Osteocyte (in vitro differentiated cells): ENCODE measurements at regions not wholly inside any gene's neighbourhood (a gene's known extent, or its start where the extent isn't known, plus 50 kb on each side); places are given as distances from the start of the nearest gene placed in this dataset.
"Not testable (repeated sequence)": the region's sequence is repeated elsewhere in the genome, so short reads cannot be mapped to it uniquely, and the experiment has no call there.

Experiments
- DNase-seq: peaks from one replicate; pipeline ENCODE4 v3.0.0; 2021; ENCODE audit warnings: mixed read lengths; ENCODE audit not compliant: unreplicated experiment; ENCODE audit errors: extremely low spot score
- H3K27ac Mint-ChIP-seq: one replicate; pipeline ENCODE4 v1.8.0; 2021; ENCODE audit warnings: mild to moderate bottlenecking, mixed read lengths; ENCODE audit not compliant: unreplicated experiment
- H3K27me3 Mint-ChIP-seq: one replicate; pipeline ENCODE4 v1.8.0; 2021; ENCODE audit warnings: mixed read lengths; ENCODE audit not compliant: unreplicated experiment
- H3K36me3 Mint-ChIP-seq: one replicate; pipeline ENCODE4 v1.8.0; 2021; ENCODE audit warnings: mixed read lengths; ENCODE audit not compliant: unreplicated experiment
- H3K4me1 Mint-ChIP-seq: one replicate; pipeline ENCODE4 v1.8.0; 2021; ENCODE audit warnings: mixed read lengths; ENCODE audit not compliant: unreplicated experiment
- H3K4me3 Mint-ChIP-seq: one replicate; pipeline ENCODE4 v1.8.0; 2021; ENCODE audit warnings: mild to moderate bottlenecking, moderate library complexity, mixed read lengths; ENCODE audit not compliant: unreplicated experiment
- H3K9me3 Mint-ChIP-seq: one replicate; pipeline ENCODE4 v1.8.0; 2021; ENCODE audit warnings: mixed read lengths; ENCODE audit not compliant: unreplicated experiment
- CTCF ChIP-seq: fragments of 200-600 bp; sonication (generic); IDR thresholded peaks from 2 replicates; pipeline ENCODE4 v1.5.0; 2021; ENCODE audit warnings: antibody characterized with exemption, mild to moderate bottlenecking, moderate library complexity

DNA sequence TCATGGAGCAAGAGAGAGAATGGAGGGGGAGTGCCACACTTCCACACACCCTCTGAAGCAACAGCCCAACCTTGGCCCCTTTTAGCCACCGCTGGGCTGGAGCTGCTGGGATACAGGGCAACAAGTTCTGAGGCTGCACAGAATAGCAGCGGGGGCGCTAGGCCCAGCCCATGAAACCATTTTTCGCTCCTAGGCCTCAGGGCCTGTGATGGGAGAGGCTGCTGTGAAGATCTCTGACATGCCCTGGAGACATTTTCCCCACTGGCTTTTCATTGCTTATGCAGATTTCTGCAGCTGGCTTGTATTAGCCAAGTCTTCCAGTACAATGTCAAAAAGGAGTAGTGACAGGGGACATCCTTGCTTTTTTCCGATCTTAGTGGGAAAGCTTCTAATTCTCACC, 202.3 kb upstream of the B3GALT2 start:
- no peak for TF ChIP-seq CTCF
- Mint-ChIP-seq H3K27me3 (no peaks in the 10 kb centered on the region), H3K36me3 (no peaks in the 10 kb centered on the region), H3K9me3 (peaks cover 3% of the 10 kb centered on the region), H3K27ac (no peak overlapping the region), H3K4me1 (peaks cover 4% of the 10 kb centered on the region), H3K4me3 (no peak overlapping the region)
- no peak for DNase-seq

DNA sequence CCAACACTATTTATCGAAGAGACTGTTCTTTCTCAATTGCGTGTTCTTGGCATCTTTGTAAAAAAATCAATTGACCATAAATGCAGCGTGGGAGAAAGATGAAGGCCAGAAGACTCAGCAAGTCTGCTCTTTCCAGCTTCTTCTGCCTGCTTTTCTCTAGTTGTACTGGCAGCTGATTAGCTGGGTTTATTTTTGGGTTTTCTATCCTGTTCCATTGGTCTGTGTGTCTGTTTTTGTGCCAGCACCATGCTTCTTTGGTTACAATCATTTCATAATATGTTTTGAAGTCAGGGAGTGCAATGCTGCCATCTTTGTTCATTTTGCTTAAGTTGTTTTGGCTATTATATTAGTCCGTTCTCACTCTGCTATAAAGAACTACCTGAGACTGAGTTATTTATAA, 201.8 kb upstream of the B3GALT2 start:
- H3K9me3 Mint-ChIP-seq, result peaks cover 3% of the 10 kb centered on the region
- H3K36me3 Mint-ChIP-seq, result no peaks in the 10 kb centered on the region
- H3K4me3 Mint-ChIP-seq, result no peak overlapping the region
- H3K27me3 Mint-ChIP-seq, result no peaks in the 10 kb centered on the region
- no peak for DNase-seq
- peaks cover 4% of the 10 kb centered on the region for H3K4me1 Mint-ChIP-seq
- H3K27ac Mint-ChIP-seq, result no peak overlapping the region
- TF ChIP-seq CTCF, result no peak

- peaks cover 8% of the 10 kb centered on the region for H3K9me3 Mint-ChIP-seq
- H3K4me1 Mint-ChIP-seq, result peaks cover 4% of the 10 kb centered on the region
- TF ChIP-seq CTCF, result no peak
- H3K27ac Mint-ChIP-seq, result no peak overlapping the region
- H3K36me3 Mint-ChIP-seq, result no peaks in the 10 kb centered on the region
- no peaks in the 10 kb centered on the region for H3K27me3 Mint-ChIP-seq
- no peak for DNase-seq
- no peak overlapping the region for H3K4me3 Mint-ChIP-seq
Observed at GRCh38 chr1:193387406-193387805, 201.0 kb upstream of the B3GALT2 start.

DNA sequence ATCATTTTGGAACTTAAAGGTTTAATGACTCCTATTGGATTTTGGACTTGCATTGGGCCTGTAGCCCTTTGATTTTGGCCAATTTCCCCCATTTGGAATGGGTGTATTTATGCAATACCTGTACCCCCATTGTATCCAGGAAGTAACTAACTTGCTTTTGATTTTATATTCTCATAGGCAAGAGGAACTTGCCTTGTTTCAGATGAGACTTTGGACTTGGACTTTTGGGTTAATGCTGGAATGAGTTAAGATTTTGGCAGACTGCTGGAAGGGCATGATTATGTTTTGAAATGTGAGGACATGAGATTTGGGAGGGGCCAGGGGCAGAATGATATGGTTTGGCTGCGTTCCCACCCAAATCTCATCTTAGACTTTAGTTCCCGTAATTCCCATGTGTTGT, 192.0 kb upstream of the B3GALT2 start:
- H3K4me3 Mint-ChIP-seq, H3K36me3 Mint-ChIP-seq, H3K27ac Mint-ChIP-seq, DNase-seq, H3K27me3 Mint-ChIP-seq, H3K4me1 Mint-ChIP-seq: not testable (repeated sequence)
- H3K9me3 Mint-ChIP-seq, result peaks cover 15% of the 10 kb centered on the region

DNA sequence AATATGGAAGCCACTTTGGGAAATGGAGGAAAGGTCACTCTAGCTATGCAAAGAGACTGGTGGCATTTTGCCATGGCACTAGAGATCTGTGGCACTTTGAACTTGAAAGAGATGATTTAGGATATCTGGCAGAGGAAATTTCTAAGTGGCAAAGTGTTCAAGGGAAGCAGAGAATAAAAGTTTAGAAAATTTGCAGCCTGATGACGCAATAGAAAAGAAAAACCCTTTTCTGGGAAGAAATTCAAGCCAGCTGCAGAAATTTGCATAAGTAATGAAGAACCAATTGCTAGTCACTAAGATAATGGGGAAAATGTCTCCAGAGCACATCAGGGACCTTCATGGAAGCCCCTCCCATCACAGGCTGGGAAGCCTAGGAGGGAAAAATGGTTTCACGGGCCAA, 191.1 kb upstream of the B3GALT2 start:
- no peaks in the 10 kb centered on the region for H3K27me3 Mint-ChIP-seq
- no peak for DNase-seq
- H3K4me1 Mint-ChIP-seq, result no peaks in the 10 kb centered on the region
- no peak for TF ChIP-seq CTCF
- no peaks in the 10 kb centered on the region for H3K36me3 Mint-ChIP-seq
- no peak overlapping the region for H3K27ac Mint-ChIP-seq
- H3K9me3 Mint-ChIP-seq, result peaks cover 11% of the 10 kb centered on the region
- no peak overlapping the region for H3K4me3 Mint-ChIP-seq

DNA sequence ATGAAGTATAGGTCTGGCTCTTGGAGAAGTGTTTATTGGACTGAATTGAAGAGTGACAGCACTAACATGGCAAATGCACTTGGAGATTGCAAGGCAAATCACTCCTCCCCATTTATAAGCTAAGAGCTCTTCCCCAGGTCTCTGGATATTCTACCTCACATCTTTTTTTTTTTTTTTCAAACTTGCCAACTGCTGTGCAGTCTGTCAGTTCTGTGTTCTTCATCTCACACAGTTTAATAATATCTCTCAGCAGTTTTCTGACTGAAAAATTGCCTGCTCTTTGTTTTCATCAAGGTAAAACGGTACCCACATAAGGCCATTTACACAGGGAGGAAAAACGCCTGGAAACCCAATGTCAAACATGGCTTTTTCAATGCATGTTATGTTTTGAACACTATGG, 186.1 kb upstream of the B3GALT2 start:
- Mint-ChIP-seq H3K9me3 (no peaks in the 10 kb centered on the region), H3K4me1 (no peaks in the 10 kb centered on the region)

More for the DNA sequence above, 186.1 kb upstream of the B3GALT2 start:
- DNase-seq, result no peak
- H3K36me3 Mint-ChIP-seq, result no peaks in the 10 kb centered on the region
- no peak overlapping the region for H3K4me3 Mint-ChIP-seq
- no peaks in the 10 kb centered on the region for H3K27me3 Mint-ChIP-seq
- TF ChIP-seq CTCF, result no peak
- no peak overlapping the region for H3K27ac Mint-ChIP-seq
